K562 (cell line): ENCODE measurements at regions not wholly inside any gene's neighbourhood (a gene's known extent, or its start where the extent isn't known, plus 50 kb on each side); places are given as distances from the start of the nearest gene placed in this dataset.

ENCODE experiments used
- ERF ChIP-seq: fragments of 450-650 bp; formaldehyde crosslinking; IDR thresholded peaks from 2 replicates; pipeline ENCODE4 v1.4.0; 2020; ENCODE audit warnings: mild to moderate bottlenecking, mixed read lengths
- MEIS2 ChIP-seq: fragments of 450-650 bp; IDR thresholded peaks from 2 replicates; pipeline ENCODE4 v1.6.1; 2014; ENCODE audit warnings: mild to moderate bottlenecking; ENCODE audit not compliant: partially characterized antibody
- NONO ChIP-seq, 2 experiments: fragments of 200-400 bp in 1 of 2; fragments of 450-650 bp in 1 of 2; formaldehyde crosslinking in 1 of 2; IDR thresholded peaks; 2 replicates each; pipeline ENCODE4 v1.6.1; 2017; ENCODE audit warnings: low read depth in 2 of 2, mild to moderate bottlenecking in 2 of 2, moderate library complexity in 2 of 2, low read length in 1 of 2
- SNIP1 ChIP-seq: fragments of 450-650 bp; IDR thresholded peaks from 2 replicates; pipeline ENCODE4 v1.7.1; 2017; ENCODE audit warnings: low read depth, mild to moderate bottlenecking
- ZFP1 ChIP-seq: fragments of 450-650 bp; formaldehyde crosslinking; IDR thresholded peaks from 2 replicates; pipeline ENCODE4 v1.4.0; 2020; ENCODE audit warnings: mild to moderate bottlenecking, mixed read lengths
- ZNF143 ChIP-seq: sonication (generic); formaldehyde crosslinking; IDR thresholded peaks from 2 replicates; pipeline ENCODE4 v1.9.0; 2022; ENCODE audit warnings: mild to moderate bottlenecking, missing genetic modification reagents
- ZNF175 ChIP-seq: fragments of 200-800 bp; sonication (Bioruptor generic); IDR thresholded peaks from 2 replicates; pipeline ENCODE4 v1.6.1; 2016; ENCODE audit warnings: low read depth, mild to moderate bottlenecking, missing genetic modification characterization, missing compliant biosample characterization
- ZNF41 ChIP-seq: fragments of 250-450 bp; sonication (Bioruptor Pico); conservative IDR thresholded peaks from 2 replicates; pipeline ENCODE4 v1.4.0; 2020; ENCODE audit warnings: mild to moderate bottlenecking
- TF ChIP-seq, protein P1 (sequence below): fragments of 250-450 bp; sonication (Bioruptor Pico); IDR thresholded peaks from 2 replicates; pipeline ENCODE4 v1.5.0; 2021; ENCODE audit warnings: mild to moderate bottlenecking, moderate library complexity
- TF ChIP-seq, protein P2 (sequence below): fragments of 450-650 bp; IDR thresholded peaks from 2 replicates; pipeline ENCODE4 v1.6.1; 2014; ENCODE audit warnings: low read depth, mild to moderate bottlenecking, moderate library complexity, borderline replicate concordance

DNA sequence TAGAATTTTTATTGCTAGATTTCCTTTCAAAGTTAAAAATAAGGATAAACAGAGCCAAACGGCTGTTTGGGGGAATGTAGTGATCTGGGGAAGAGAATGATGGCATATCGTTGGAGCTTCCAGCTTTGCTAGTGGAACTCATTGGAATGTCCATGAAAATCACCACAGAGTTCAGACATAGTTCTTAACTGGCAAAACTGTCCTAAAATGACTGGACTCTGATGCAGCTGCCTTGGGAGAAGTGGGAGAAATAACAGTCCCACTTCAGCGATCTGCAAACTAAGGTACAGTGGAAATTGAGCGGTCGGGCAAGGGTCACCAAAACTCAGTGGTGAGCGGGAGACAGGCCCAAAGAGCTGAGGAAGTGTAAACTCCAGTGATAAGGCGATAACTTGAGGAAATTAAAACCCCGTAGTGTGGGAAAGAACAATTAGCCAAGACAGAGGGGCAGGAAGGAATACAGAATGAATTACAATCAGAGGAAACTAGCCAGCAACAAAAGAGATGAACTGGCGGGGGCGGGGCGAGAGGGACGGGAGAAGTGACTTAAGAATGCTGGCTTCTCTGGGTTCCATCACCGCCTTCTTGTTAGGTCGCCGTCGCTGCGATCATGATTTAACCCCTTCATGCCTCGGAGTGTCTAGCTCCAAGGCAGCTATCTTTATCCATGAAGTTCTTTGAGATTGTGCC is 89.8 kb upstream of the ARHGAP29 start (continued):
- TF ChIP-seq, protein P1, sequence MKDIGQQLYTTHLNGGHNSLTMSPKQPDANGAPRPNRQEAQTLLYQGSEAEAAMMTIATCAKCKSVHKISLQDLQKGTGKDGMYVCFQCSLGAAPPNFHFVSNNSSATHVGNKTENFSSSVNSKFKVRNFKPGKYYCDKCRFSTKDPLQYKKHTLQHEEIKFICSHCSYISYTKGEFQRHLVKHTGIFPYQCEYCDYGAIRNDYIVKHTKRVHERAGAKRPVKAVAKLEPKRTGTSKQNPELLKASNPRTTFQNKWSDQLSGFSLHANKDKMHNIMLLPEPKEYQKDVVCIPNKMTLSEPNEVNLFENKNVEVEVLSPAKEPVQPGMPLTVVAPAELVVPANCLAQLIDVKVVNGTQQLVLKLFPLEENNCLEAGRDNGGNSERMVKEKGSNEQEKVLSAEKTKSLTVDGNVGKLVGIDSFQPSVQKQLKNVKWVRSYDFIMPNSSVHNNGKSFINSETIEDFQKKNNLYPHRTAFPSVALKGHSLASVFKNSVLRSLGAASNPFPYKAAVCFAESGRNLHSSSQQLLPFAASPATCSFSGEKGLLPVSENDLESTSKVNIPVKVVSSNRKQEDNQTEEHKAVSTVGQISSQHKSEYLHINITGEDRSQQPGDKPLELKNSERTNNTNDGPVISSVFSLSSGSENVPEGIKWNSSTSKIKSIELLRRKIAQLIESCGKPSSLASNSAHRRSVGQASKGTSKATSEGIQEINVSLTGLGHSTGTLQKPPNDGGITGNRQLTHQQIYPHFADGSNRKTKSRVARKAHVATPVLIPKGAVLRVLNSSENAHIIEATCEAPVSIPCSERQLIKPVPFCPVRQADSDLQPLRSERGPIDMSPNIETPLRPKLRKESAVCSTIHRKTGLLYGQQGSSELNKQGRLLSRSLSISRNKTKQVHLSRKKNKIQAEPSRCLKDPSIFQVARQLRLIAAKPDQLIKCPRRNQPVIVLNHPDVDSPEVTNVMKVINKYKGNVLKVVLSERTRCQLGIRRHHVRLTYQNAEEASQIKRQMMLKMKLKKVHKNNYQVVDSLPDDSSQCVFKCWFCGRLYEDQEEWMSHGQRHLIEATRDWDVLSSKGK: no peak
- TF ChIP-seq ZNF143 (CRISPR knock-in tag) (no peak), MEIS2 (no peak), ERF (CRISPR knock-in tag) (no peak), ZNF41 (CRISPR knock-in tag) (no peak), ZNF175 (CRISPR knock-in tag) (no peak), NONO (IDR thresholded peaks at IDR 0.05; ENCODE audit: low read depth in 2 of 2, low read length in 1 of 2) (no peak), ZFP1 (CRISPR knock-in tag) (no peak), SNIP1 (no peak)
- TF ChIP-seq, protein P2, sequence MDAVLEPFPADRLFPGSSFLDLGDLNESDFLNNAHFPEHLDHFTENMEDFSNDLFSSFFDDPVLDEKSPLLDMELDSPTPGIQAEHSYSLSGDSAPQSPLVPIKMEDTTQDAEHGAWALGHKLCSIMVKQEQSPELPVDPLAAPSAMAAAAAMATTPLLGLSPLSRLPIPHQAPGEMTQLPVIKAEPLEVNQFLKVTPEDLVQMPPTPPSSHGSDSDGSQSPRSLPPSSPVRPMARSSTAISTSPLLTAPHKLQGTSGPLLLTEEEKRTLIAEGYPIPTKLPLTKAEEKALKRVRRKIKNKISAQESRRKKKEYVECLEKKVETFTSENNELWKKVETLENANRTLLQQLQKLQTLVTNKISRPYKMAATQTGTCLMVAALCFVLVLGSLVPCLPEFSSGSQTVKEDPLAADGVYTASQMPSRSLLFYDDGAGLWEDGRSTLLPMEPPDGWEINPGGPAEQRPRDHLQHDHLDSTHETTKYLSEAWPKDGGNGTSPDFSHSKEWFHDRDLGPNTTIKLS: no peak
